GM19240 (cell line): ENCODE measurements at regions not wholly inside any gene's neighbourhood (a gene's known extent, or its start where the extent isn't known, plus 50 kb on each side); places are given as distances from the start of the nearest gene placed in this dataset.

Experiments
- DNase-seq: peaks from one replicate; pipeline ENCODE4 v3.0.0; 2011; ENCODE audit warnings: low spot score; ENCODE audit not compliant: insufficient read length

DNA sequence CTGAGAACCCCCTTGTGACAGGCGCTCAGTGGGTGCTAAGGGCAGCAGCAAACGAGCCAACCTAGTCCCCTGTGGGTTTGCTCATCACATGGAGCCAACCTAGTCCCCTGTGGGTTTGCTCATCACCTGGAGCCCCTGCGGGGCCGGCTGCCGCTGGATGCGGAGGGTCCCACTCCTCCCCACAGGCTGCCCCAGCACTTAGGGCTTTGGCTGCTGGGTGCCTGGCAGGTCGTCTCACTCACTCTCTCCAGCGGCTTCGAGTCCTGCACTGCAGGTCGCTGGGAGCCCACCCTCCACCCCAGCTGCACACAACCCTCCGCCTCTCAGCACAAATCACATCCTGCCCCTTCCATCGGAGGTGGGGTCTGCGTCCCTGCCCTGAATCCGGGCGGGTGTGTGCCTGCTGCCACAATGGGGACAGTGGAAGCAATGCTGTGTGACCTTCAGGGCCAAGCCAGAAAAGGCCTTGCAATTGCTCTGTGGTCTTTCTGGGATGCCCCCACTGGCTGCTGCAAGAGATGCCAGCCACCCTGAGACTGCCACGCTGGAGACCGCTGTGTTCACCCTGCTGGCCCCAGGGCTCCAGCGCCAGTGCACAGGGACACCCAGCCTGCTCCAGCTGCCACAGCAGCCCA is 248.1 kb upstream of the SALL3 start:
- no peak for DNase-seq

DNA sequence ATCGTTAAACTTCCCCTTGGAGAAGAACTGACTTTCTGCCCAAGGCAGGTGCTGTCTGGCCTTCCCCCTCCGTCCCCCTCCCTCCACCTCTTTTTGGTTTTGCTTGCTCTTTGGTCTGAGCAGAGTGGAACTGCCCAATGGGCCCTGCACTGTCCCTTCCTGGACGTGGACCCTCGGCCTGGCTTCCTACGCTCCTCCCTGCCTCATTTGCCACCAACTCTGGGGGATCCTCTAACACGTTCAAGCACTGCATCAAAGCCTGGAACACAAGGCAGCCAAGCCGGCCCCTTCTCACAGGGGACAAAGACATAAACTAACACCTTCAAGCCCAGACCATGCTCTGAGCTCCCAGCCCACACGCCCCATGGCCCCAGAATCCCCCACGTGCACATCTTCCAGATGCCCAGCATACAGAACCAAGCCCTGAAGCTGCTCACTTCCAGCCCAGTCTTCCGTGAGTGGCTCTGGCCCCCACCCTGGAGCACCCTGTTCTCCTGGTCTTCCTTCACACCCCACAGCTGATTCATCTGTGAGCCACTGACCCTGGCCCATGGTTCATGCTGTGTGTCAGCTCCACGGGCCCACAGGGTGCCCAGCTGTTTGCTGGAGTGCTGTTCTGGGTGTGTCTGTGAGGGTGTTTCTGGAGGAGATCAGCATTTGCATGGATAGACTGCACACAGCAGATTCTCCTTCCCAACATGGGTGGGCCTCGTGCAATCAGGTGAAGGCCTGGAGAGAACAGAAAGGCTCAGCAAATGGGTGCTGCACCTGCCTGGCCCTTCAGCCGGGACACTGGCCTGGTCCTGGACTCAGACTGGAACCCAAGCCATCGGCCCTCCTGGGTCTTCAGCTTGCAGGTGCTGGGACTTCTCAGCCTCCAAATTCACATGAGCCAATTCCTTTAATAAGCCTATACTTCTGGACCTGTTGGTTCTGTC is 247.1 kb upstream of the SALL3 start:
- DNase-seq, result no peak

DNA sequence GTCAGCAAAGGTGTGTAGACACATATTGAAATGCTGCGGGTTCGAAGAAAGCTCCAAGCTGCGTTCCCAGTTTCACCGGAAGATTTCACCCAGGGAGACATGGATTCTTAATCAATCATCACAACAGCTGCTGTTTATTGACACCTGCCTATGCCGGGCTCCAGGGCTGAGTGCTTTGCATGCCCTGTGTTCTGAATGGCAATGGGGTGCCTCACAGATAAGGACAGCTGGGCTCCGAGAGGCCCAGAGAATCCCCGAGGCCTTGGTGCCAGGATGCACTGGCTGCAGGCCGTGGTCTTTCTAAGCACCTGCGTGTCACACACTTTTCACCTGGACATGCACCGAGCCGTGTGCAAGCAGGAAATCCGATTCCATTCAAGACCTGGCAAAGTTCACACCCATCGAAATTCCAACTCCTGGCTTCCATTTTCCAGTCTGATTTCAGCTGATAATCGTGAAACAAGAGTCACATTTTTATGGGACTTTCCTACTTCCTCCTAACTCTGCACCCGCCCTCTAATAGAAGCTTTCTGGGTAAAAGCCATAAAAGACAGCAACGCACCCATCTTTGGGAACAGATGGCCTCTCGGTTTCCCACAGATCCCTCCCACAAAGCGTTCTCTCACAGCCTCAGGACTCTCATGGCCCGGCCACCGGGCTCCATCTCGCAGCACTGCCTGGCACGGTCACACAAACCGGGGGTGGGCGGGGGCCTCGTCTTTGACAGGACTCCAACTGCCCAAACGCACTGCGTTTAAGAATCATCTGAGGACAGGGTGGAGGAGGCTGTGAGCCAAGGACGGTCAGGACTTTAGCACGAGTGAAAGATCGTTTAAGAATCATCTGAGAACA is 245.6 kb upstream of the SALL3 start:
- no peak for DNase-seq

- no peak for DNase-seq
Observed at GRCh38 chr18:78734614-78734945, 245.0 kb upstream of the SALL3 start.

DNA sequence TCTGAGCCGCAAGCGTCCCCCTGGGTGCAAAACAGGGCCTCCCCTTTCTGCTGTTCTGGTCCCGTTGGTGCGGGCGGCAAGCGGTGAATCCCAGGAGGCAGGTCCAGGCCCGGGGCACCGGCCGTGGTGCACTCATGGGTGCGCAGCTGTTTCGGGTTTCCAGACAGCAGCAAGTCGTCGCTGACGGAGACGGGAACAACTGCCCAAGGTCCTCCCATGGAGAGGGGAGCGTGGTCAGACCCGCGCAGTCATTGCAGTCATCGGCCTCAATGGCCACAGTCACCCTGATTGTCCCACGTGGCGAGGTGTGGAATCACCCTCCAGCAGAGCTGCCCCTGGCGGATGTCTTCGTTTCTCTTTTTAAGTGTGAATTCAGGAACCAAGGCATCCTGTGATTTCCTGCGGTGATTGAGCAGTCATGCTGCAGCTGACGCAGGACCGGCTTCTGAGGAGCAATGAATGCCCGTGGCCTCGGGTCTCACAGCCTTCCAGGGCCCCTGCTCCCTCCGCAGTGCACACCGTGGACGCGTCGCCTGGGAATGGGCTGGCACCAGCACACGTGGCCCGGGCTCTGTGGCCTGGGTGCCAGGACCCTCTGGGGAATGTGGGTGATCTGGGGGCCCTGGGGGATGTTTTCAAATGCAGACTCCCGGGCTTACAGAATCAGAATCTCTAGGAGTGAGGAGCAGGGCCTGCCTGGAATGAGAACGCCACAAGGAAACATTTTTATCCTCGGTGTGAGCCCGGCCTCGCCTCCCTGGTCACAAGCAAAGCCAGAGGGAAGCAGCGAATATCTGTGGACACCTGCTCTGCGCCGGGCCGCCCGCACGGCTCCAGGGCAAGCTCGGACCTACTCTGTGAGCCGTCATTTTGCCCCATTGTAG is 244.2 kb upstream of the SALL3 start:
- no peak for DNase-seq

- DNase-seq, result no peak
Observed at GRCh38 chr18:78736015-78736690, 243.5 kb upstream of the SALL3 start.

- no peak for DNase-seq
Observed at GRCh38 chr18:78737006-78737915, 242.4 kb upstream of the SALL3 start.

GRCh38 chr18:78738076-78738690 is 241.4 kb upstream of the SALL3 start:
- DNase-seq, result no peak

DNA sequence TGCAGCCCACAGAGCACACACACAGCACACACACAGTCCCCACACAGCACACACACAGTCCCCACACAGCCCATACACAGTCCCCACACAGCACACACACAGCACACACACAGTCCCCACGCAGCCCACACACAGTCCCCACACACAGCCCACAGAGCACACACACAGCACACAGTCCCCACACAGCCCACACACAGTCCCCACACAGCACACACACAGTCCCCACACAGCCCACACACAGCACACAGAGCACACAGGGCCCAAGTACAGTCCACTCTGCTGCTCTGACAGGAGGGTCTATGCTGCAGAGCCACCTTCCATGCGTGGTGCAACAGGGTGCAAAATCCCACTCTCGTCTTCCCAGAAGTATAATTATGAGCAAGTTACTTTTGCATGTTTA is 240.5 kb upstream of the SALL3 start:
- DNase-seq, result no peak

DNA sequence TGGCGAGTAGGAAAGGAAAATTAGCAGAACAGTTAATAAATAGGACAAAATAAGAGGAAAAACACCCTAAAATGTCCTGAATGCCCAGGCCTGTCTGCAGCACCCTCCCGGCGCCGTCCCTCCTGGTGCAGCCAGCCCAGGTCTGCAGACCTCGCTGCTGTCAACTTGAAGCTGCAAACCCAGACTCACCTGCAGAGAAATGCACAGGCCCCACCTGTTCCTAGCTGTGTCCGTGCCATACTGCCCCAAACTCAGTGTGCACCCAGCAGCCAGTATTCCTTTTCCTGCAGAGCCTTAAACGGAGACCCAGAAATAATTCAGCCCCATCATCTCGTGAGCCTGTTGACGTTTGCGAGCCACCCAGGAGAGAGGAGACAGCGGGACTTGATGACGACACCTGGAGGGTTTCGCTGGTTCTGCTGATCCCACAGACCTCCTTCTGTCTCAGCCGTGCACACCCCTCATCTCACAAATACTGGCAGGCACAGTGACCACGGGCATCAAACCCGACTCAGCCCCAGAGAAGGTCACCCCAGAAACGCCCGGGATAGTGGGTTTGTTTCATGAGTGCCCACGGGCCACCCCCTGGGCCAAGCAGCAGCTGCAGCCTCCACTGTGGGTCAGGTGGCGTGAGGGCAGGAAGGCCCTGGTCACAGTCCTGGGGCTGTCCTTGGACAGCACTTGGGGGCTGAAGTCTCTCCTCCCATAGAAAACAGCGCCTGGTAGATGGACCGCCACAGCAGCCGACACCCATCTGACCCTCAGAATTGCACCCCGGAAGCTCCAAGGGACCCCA is 239.5 kb upstream of the SALL3 start:
- no peak for DNase-seq

GRCh38 chr18:78740876-78741275 is 238.7 kb upstream of the SALL3 start:
- no peak for DNase-seq

DNA sequence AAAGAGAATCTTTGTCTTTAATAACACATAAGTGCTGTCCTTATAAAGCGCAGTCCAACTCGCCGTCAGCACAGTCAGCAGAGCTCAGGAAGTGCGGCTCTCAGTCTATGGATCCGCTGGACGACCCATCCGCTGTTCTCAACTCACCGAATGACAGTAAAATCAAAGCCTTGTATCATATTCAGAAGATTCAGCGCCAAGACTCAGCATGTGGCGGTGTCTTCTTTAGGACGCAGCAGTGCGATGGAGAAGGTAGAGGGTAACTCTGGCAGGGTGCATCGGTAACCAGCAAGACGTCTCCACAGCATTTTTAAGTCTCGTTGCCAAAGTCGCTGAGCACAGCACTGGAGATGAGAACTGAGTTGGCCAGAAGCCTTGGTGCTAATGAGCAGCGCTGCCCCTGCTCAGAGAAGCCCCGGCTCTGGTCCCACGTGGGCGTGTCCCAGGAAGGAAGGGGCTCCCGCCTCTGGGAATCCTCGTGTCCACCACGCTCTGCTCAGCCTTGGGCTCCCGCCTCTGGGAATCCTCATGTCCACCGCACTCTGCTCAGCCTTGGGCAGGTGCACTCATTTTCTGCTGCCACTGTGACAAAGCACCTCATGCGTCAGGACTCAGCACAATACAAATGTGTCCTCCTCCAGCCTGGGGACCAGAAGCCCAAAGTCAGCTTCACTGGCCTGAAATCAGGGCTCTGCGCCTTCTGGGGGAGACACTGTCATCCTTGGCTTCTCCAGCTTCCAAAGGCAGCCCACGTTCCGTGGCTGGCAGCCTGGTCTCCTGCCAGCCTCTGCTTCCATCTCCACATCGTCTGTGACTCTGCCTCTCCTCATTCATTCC is 238.0 kb upstream of the SALL3 start:
- DNase-seq, result no peak

- no peak for DNase-seq
Observed at GRCh38 chr18:78742218-78742745, 237.3 kb upstream of the SALL3 start.

GRCh38 chr18:78743078-78743477 is 236.5 kb upstream of the SALL3 start:
- no peak for DNase-seq

DNA sequence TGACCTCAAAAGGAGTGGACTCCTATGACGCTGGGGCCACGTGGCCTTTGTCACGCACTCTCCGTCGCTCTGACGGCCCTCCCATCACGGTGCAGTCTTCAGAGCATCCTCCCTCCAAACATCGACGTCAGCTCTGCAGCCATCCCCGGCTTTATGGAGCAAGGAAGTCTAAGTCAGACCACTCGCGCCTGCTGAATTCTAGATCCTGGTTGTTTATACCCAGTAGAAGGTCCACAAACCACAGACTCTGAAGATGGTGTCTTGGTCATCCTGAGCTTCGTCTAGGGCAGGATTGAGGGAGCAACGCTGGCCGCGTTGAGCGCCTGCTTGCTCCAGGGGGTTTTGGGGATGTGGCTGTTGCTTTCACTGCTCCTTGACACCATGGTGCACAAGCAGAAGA is 228.0 kb upstream of the SALL3 start:
- DNase-seq, result no peak

DNA sequence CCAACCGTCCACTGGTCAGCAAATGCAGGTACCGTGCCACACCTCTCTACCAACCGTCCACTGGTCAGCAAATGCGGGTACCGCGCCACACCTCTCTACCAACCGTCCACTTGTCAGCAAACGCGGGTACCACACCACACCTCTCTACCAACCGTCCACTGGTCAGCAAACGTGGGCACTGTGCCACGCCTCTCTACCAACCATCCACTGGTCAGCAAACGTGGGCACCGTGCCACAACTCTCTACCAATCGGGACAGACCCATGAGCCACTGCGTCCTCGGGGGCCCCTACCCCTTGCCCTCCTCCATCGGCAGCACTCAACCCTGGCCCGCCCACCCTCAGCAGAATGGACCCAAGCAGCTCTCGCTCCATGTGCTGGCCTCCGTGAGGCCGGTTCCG is 226.4 kb upstream of the SALL3 start:
- no peak for DNase-seq
